KG1 (cell line): ENCODE measurements at regions not wholly inside any gene's neighbourhood (a gene's known extent, or its start where the extent isn't known, plus 50 kb on each side); places are given as distances from the start of the nearest gene placed in this dataset.
"Not testable (repeated sequence)": the region's sequence is repeated elsewhere in the genome, so short reads cannot be mapped to it uniquely, and the experiment has no call there.

Source experiments
- DNase-seq: peaks from one replicate; lab custom pipeline; 2025; lab: John Stamatoyannopoulos, UW

GRCh38 chr9:24846248-24846912 is 300.7 kb upstream of the IZUMO3 start:
- DNase-seq = no peak

GRCh38 chr9:24844217-24844616 is 298.5 kb upstream of the IZUMO3 start:
- DNase-seq = no peak

GRCh38 chr9:24841993-24842392 is 296.3 kb upstream of the IZUMO3 start:
- no peak for DNase-seq

- DNase-seq = no peak
Measured at GRCh38 chr9:24832307-24832706, 286.6 kb upstream of the IZUMO3 start.

GRCh38 chr9:24828687-24829086 is 283.0 kb upstream of the IZUMO3 start:
- DNase-seq = no peak

- no peak for DNase-seq
Measured at GRCh38 chr9:24824607-24825006, 278.9 kb upstream of the IZUMO3 start.

GRCh38 chr9:24820196-24820595 is 274.5 kb upstream of the IZUMO3 start:
- DNase-seq = no peak

- DNase-seq = no peak
Measured at GRCh38 chr9:24817756-24818155, 272.1 kb upstream of the IZUMO3 start.

GRCh38 chr9:24816006-24816405 is 270.3 kb upstream of the IZUMO3 start:
- DNase-seq = no peak

- no peak for DNase-seq
Measured at GRCh38 chr9:24801344-24801743, 255.6 kb upstream of the IZUMO3 start.

- no peak for DNase-seq
Measured at GRCh38 chr9:24793787-24794186, 248.1 kb upstream of the IZUMO3 start.

- DNase-seq = no peak
Measured at GRCh38 chr9:24776226-24776625, 230.5 kb upstream of the IZUMO3 start.

GRCh38 chr9:24774199-24774598 is 228.5 kb upstream of the IZUMO3 start:
- not testable (repeated sequence) for DNase-seq

- no peak for DNase-seq
Measured at GRCh38 chr9:24766081-24766480, 220.4 kb upstream of the IZUMO3 start.

GRCh38 chr9:24765025-24765756 is 219.5 kb upstream of the IZUMO3 start:
- DNase-seq = no peak

- no peak for DNase-seq
Measured at GRCh38 chr9:24738421-24738961, 192.8 kb upstream of the IZUMO3 start.

- DNase-seq = no peak
Measured at GRCh38 chr9:24731754-24732153, 186.1 kb upstream of the IZUMO3 start.

GRCh38 chr9:24721621-24722020 is 175.9 kb upstream of the IZUMO3 start:
- DNase-seq = no peak

- no peak for DNase-seq
Measured at GRCh38 chr9:24712206-24712605, 166.5 kb upstream of the IZUMO3 start.

GRCh38 chr9:24708814-24709213 is 163.1 kb upstream of the IZUMO3 start:
- DNase-seq = no peak

GRCh38 chr9:24698881-24699518 is 153.3 kb upstream of the IZUMO3 start:
- DNase-seq = no peak

- DNase-seq = no peak
Measured at GRCh38 chr9:24672336-24672735, 126.6 kb upstream of the IZUMO3 start.

GRCh38 chr9:24657387-24657786 is 111.7 kb upstream of the IZUMO3 start:
- DNase-seq = no peak
